Muscle layer of duodenum (tissue), 2 donors: ENCODE measurements at regions not wholly inside any gene's neighbourhood (a gene's known extent, or its start where the extent isn't known, plus 50 kb on each side); places are given as distances from the start of the nearest gene placed in this dataset.

Experiments used
- H3K27ac ChIP-seq: one replicate; pipeline ENCODE4 v1.7.0; 2013; ENCODE audit warnings: mild to moderate bottlenecking, low read length
- H3K27me3 ChIP-seq: one replicate; pipeline ENCODE4 v1.7.0; 2013; ENCODE audit warnings: low read depth, mild to moderate bottlenecking, control low read depth, low read length
- H3K36me3 ChIP-seq, 2 donors: one replicate each; pipeline ENCODE4 v1.7.0; 2013; ENCODE audit warnings: low read length in 2 of 2, control low read depth in 1 of 2, mild to moderate bottlenecking in 1 of 2; ENCODE audit not compliant: insufficient read depth in 2 of 2, control insufficient read depth in 1 of 2
- H3K4me1 ChIP-seq, 2 donors: one replicate each; pipeline ENCODE4 v1.7.0; 2013; ENCODE audit warnings: low read length in 2 of 2, mild to moderate bottlenecking in 2 of 2, control low read depth in 1 of 2, moderate library complexity in 1 of 2; ENCODE audit not compliant: insufficient read depth in 2 of 2, control insufficient read depth in 1 of 2
- H3K4me3 ChIP-seq, 2 donors: one replicate each; pipeline ENCODE4 v1.7.0; 2013; ENCODE audit warnings: low read length in 2 of 2, low read depth in 1 of 2, mild to moderate bottlenecking in 1 of 2
- H3K9me3 ChIP-seq, 2 donors: one replicate each; pipeline ENCODE4 v1.7.0; 2013; ENCODE audit warnings: low read length in 2 of 2, control low read depth in 1 of 2, mild to moderate bottlenecking in 1 of 2; ENCODE audit not compliant: control insufficient read depth in 1 of 2
- donor health status: healthy.

- Histone ChIP-seq H3K27ac (no peak overlapping the region), H3K9me3 (no peaks in the 10 kb centered on the region), H3K4me3 (no peak overlapping the region), H3K36me3 (no peaks in the 10 kb centered on the region), H3K27me3 (no peaks in the 10 kb centered on the region), H3K4me1 (no peaks in the 10 kb centered on the region)
Observed at GRCh38 chr4:1492651-1493539, 86.7 kb upstream of the NKX1-1 start.

GRCh38 chr4:1492142-1492457 lies 85.9 kb upstream of the NKX1-1 start:
- Histone ChIP-seq H3K4me1 (no peaks in the 10 kb centered on the region), H3K36me3 (no peaks in the 10 kb centered on the region), H3K27ac (no peak overlapping the region), H3K9me3 (peaks cover 0 to 3% of the 10 kb centered on the region in 2 donors), H3K4me3 (no peak overlapping the region), H3K27me3 (no peaks in the 10 kb centered on the region)

- Histone ChIP-seq H3K36me3 (no peaks in the 10 kb centered on the region), H3K27ac (no peak overlapping the region), H3K27me3 (no peaks in the 10 kb centered on the region), H3K4me3 (no peak overlapping the region), H3K9me3 (peaks cover 2 to 4% of the 10 kb centered on the region in 2 donors), H3K4me1 (no peaks in the 10 kb centered on the region)
Observed at GRCh38 chr4:1491328-1492141, 85.3 kb upstream of the NKX1-1 start.

- H3K9me3 ChIP-seq, result peaks cover 4 to 9% of the 10 kb centered on the region in 2 donors
- no peaks in the 10 kb centered on the region for H3K27me3 ChIP-seq
Observed at GRCh38 chr4:1490654-1491327, 84.5 kb upstream of the NKX1-1 start.

GRCh38 chr4:1490011-1490653 lies 83.9 kb upstream of the NKX1-1 start:
- no peak overlapping the region for H3K27ac ChIP-seq
- no peaks in the 10 kb centered on the region for H3K27me3 ChIP-seq
- H3K4me3 ChIP-seq, result no peak overlapping the region

More at GRCh38 chr4:1490654-1491327, 84.5 kb upstream of the NKX1-1 start:
- Histone ChIP-seq H3K4me3 (no peak overlapping the region), H3K4me1 (no peaks in the 10 kb centered on the region), H3K36me3 (no peaks in the 10 kb centered on the region), H3K27ac (no peak overlapping the region)

GRCh38 chr4:1489639-1489995 lies 83.4 kb upstream of the NKX1-1 start:
- Histone ChIP-seq H3K9me3 (peaks cover 10 to 19% of the 10 kb centered on the region in 2 donors), H3K4me1 (no peaks in the 10 kb centered on the region), H3K4me3 (no peak overlapping the region), H3K36me3 (no peaks in the 10 kb centered on the region), H3K27ac (no peak overlapping the region), H3K27me3 (no peaks in the 10 kb centered on the region)

More at GRCh38 chr4:1490011-1490653, 83.9 kb upstream of the NKX1-1 start:
- H3K9me3 ChIP-seq, result peaks cover 5 to 16% of the 10 kb centered on the region in 2 donors
- no peaks in the 10 kb centered on the region for H3K36me3 ChIP-seq
- H3K4me1 ChIP-seq, result no peaks in the 10 kb centered on the region

- no peaks in the 10 kb centered on the region for H3K36me3 ChIP-seq
- H3K4me1 ChIP-seq, result no peaks in the 10 kb centered on the region
- H3K4me3 ChIP-seq, result no peak overlapping the region
- H3K27ac ChIP-seq, result no peak overlapping the region
- peaks cover 16 to 24% of the 10 kb centered on the region in 2 donors for H3K9me3 ChIP-seq
- no peaks in the 10 kb centered on the region for H3K27me3 ChIP-seq
Observed at GRCh38 chr4:1488831-1489638, 82.8 kb upstream of the NKX1-1 start.

- H3K4me1 ChIP-seq, result no peaks in the 10 kb centered on the region
- no peaks in the 10 kb centered on the region for H3K36me3 ChIP-seq
- no peaks in the 10 kb centered on the region for H3K27me3 ChIP-seq
- peaks cover 18 to 24% of the 10 kb centered on the region in 2 donors for H3K9me3 ChIP-seq
- H3K4me3 ChIP-seq, result no peak overlapping the region
- H3K27ac ChIP-seq, result no peak overlapping the region
Observed at GRCh38 chr4:1488357-1488756, 82.1 kb upstream of the NKX1-1 start.

GRCh38 chr4:1487761-1488160 lies 81.5 kb upstream of the NKX1-1 start:
- H3K36me3 ChIP-seq, result no peaks in the 10 kb centered on the region
- no peaks in the 10 kb centered on the region for H3K27me3 ChIP-seq
- peaks cover 18 to 24% of the 10 kb centered on the region in 2 donors for H3K9me3 ChIP-seq
- no peaks in the 10 kb centered on the region for H3K4me1 ChIP-seq
- H3K4me3 ChIP-seq, result no peak overlapping the region
- no peak overlapping the region for H3K27ac ChIP-seq

- Histone ChIP-seq H3K36me3 (no peaks in the 10 kb centered on the region), H3K4me3 (no peak overlapping the region), H3K27me3 (no peaks in the 10 kb centered on the region), H3K27ac (no peak overlapping the region), H3K9me3 (peaks cover 20 to 26% of the 10 kb centered on the region in 2 donors), H3K4me1 (no peaks in the 10 kb centered on the region)
Observed at GRCh38 chr4:1487106-1487505, 80.9 kb upstream of the NKX1-1 start.
